ENCODE measurements at regions not wholly inside any gene's neighbourhood (a gene's known extent, or its start where the extent isn't known, plus 50 kb on each side); places are given as distances from the start of the nearest gene placed in this dataset.

DNA sequence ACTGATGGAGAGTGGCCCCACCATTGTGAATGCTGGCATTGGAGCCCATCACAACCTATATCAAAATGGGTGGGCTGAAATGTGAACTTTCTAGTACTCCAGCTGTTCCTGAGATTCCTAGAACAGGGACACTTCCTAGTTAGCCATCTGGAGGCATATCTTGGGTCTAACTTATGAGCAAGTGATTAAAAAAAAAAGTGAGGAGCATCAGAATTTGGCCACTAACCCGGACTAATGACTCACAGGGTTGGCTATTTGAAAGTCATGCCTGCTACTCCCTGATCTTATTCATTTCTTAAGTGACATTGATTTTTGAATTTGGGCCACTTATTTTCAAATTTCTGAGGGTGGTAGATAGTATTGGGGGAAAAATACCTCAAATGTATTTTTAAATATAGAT is 216.6 kb downstream of the HRH4 start:
- no peak for DNase-seq

DNA sequence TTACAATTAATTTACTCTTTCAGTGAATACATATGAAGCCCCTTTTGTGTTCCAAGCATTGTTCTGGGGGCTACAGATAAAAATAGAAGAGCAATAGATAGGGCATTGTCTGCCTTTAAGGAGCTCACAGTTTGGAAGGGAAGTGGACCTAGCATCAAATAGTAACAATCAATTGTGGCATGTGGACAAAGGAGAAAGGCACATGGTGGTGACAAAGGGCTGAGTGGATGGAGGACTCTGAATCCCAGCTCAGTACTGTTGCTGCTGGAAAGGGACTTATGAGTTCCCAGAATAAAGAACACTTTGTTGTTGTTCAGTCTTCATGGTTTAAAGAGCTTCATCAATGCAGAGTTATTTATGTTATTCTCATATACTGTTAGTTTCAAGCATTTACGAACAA is 217.7 kb downstream of the HRH4 start:
- no peak for DNase-seq

DNA sequence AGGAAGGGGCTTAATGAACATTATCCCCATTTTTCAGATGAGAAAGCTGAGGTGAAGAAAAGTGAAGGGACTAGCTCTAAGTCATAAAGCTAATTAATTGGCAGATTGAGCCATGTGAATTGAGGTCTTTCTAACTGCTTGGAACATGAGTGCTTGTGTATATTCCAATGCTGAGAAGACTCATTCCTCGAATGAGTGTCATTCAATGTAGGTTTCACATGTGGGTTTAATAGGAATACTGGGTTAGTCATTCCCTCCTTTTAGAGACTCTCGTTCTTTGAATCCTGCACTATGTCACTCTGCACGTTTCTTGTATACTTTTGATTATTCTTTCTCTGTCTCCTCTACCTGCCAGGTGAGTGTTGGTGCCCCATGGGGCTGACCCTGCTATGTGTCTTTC is 218.2 kb downstream of the HRH4 start:
- no peak for DNase-seq

DNA sequence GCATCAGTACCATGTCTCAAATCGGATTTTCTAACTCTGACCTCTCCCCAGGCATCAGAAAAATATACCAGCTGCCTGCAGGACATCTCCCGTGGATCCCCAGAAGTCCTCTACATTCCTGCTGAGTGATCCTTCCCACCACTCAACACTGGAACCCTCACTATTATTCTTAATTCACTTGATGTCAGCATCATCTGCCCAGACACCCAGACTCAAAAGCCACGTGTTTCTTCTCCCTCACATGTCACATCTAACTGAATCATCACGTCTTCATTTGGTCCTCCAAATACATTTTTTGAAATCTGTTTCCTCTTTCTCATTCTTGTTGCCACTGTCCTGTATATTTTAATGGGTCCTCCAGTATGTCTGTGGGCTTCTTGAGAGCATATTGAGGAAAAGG is 218.6 kb downstream of the HRH4 start:
- DNase-seq, result no peak

DNA sequence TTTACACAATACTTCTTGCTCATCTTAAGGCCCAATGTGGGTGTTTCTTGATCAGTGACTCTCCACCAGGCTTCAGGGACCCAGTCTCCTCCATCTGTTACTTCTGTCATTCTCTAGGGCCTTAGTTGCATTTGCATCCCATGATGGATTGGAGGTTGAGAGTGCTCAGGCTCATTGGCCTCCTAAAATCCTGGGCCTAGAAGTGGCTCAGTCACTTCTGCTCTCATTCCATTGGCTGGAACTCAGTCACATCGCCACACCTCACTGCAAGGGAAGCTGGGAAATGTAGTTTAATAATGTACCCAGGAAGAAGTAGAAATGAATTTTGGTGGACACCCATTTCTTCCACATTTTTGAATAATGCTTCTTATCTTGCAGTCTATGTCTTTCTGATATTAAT is 223.5 kb downstream of the HRH4 start:
- DNase-seq, result no peak

DNA sequence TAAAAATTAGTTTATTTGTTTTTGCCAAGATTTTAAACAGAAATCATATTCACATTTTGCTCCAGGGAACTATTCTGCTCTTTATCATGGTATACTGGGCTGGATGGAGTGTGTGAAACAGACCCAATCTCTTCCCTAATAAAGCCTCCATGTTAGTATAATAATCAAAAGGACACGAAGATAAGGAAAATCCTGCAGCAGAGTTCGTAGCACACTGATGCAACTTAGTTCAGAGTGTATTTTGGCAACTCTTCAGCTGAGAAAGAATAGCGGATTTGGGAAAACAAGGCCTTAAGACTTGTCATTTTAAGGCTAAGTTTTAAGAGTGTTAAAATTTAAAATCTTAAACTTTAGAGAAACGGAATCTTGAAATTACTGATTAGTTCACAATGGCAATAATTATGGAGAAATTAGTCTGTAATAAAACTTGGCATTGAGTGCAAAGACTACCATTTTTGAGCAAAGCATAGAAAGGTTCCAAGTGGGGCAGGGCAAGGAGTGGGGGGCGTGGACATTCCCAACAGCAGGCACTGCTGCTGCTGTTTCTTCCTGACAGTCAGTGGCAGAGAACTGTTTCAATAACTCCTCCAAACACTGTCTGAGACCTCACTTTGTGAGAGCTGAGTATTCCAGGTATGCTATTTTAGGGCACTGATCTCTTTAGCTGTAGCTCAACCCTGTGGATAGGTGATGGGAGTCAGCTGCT is 225.0 kb downstream of the HRH4 start:
- DNase-seq, result no peak

DNA sequence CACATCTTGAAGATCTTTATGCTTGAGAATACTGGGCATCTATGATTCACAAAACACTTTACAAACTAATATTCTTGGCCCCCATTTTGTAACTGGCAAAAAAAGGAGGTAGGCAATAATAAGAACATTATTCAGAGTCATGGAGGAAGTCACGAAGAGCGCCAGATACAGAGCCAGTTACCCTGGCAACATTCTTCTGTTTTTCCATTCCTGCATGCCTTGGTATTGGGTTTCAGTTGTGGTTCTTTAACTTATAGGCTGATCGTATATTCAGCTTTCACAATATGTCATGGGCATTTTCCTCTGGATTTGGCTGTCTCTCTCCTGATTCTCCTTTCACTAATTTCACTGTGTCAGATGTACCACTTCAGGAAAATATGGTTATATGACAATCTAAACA is 234.7 kb downstream of the HRH4 start:
- DNase-seq, result no peak

DNA sequence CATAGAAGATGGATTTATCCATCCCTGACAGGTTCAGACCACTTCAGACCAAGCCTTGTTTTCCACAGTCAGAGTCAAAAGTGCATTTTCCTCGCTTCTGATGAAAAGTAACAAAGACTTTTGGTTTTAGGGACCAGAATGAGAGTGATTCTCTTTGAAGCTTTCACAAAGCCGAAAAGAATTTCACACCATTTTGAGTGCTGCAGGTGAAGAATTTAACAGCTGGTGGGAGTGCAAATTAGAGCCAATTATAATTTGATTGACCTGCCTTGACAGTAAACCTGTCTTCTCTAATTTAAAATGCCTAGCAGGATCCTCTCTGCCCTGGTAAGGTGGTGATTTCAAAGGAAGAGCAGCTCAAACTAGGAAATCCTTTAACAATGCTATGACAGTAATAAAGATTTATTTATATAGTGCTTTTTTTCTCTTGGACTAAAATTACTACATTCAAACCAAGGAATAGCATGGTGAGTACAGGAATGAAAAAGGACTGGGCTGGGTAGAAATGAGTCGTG is 241.6 kb downstream of the HRH4 start:
- DNase-seq, result no peak

DNA sequence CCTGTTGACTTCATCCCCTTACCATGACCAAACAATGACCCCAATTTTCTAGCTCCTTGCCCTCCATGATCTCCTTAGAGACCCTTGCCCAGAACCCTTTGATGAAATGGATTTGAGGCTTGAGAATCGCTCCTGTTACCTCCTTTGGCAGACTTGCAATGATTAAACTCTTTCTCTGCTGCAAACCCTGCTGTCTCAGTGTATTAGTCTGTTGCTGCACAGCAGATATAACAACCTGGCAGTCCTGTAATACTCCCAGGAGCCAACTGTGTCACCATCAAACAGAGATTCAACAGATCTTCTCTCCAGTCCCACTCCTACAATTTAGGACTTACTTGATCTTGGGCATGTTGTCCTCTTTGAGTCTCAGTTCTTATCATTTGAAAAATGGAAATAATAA is 242.9 kb downstream of the HRH4 start:
- no peak for DNase-seq

DNA sequence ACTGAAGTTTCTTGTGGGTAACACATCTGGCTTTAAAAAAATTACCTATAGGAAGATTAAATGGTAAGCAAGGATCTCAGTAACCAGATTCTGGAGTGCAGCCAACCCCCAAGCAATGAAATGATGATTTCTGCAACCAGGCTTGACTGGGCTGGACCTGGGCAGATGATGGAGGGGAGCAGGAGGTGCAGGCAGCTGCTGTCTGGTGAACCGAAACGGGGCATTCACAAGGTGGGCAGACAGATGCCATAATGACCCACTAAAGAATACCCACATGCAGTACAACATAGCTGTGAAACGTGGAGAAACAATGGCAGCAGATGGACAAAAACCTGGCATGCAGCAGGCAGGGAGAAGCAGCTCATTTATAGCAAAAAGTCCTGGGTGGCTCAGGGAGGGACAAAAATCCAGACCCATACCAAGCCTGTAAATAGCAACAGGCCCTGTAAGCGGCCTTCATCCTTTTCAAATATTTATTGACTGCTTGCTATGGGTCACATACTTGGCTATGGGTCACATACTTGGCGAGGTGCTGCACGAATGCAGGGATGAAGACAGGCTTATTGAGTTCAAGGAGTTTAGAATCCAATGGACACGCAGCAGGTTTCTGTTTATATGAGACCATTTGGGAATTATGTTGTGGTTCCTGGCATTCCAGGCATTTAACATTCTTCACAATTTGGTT is 244.7 kb downstream of the HRH4 start:
- no peak for DNase-seq

DNA sequence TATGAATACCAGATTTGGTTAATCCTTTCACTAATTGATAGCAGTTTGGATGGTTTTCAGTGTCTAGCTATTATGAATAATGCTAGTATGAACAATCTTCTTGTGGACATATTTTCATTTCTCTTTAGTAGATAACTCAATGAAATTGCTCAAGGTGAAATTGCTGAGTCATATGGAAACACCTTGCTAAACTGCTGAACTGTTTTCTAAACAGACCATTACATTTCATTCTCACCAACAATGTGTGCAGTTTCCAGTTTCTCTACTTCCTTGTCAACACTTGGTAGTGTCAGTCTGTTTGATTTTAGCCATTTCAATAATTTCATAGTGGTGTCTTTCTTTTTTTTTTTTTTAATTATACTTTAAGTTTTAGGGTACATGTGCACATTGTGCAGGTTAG is 250.0 kb downstream of the HRH4 start:
- no peak for DNase-seq

DNA sequence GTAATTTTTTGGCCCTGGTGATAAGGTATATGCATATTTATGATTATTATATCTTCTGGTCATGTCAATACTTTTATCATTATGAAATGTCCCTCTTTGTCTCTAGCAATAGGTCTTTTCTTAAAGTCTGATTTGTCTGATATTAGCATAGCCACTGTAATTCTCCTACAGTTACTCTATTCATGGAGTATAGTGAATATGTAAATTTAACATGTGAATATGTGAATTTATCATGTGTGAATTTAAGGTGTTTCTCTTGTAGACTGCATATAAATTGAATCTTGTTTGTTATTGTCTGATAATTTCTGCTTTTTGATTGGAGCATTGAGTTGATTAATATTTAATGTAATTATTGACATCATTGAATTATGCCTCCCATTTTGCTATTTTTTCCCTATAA is 259.4 kb downstream of the HRH4 start:
- no peak for DNase-seq

DNA sequence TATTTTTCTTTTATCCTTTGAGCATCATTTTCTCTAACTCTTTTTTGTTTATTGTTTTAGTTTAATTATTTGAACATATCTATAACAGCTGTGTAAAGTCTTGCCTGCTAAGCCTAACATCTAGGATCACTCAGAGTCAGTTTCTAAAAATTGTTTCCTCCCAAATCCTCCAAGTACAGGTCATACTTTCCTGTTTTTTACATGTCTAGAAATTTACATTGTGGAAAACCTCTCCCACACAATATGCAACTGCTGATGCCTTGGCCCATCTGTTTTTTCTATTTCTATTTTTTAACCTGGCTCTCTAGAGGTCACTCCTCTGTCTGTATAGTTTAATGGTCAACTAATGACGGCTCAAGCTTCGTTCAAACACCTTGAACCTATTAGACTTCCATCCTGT is 261.0 kb downstream of the HRH4 start:
- no peak for DNase-seq

DNA sequence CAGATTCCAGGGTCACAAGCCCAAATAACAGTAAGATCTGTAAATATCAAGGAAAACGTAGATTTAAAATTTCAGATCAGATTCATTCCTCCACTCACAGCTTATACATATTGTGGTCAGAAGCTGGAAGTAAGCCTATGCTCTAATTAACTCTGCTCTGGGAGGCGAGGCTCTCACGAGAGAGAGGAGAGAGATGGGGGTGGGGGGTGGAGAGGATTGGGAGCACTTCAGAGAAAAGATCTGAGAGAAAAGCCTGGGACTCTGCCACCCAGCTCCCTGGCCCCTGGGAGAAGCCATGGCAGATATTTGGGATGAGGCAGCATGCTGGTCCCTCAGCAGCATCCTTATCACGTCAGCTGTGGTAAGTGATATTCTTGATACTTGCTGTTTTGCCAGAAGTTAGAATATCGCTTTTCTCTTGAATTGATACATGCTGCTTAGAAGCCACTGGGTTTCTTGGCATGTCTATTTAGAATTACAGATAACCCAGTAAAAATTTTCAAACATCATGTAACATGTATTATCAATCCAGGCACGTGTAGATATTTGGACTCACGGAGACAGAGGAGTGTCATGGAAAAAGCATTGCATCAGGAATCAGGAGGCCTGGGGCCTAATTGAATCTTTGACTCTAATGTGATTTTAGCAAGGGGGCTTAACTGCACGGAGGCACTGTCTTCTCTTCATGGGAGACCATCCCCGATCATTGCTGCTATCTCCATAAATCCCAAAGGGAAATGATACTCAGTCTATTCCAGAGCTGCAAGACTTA is 265.4 kb downstream of the HRH4 start:
- DNase-seq, result no peak

DNA sequence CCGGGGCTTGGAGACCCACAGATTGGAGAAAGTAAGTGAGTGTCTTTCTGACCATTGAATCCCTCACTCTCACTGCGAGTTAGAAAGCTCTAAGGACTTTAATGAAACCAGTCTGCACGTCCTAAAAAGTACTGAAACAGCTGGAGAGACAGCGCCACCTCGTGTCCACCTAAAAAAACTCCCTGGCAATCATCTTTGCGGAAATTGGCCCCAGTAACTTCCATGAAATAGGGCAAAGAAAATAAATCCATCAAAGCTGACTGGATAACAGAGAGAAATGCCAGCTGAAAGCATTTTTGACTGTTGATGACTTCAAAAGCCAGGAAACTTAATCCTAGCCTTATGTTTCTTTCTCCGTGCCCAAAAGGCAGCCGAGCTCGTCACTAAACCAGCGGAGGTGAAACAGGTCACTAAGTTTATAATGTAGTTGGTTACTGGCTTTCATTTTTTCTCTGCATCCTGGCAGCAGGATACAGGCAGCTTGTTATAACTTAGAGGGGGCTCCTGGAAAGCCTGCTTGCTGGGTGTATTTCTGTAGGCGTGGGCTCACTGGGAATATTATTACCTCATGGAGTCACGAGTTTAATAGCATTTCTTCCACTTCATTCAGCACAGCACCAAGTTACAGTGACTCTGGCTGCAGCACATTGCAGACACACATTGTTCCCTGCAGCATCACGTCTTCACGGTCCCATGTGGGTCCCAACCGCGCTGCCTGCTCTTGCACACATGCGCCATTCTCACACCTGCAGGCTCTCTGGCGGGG is 266.5 kb downstream of the HRH4 start:
- DNase-seq, result peak; percentile 52

DNA sequence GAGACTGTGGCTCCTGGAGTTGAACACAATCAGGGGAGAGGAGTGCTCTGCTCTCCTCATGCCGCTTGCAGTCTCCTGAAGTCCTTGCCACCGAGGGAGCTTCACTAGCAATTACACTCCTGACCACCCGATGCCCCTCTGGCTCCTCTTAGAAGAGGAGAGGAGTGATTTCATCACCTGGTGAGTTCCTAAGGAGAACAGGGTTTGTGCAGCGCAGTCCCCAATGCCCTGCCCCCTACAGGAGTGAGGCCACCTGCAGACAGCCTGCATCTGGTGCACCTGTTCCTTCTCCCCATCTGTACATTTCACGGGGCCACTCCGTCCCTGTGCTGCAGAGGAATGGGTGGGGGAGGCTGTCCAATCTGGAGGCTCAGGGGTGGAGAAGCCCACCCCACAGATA is 267.2 kb downstream of the HRH4 start:
- DNase-seq, result no peak

DNA sequence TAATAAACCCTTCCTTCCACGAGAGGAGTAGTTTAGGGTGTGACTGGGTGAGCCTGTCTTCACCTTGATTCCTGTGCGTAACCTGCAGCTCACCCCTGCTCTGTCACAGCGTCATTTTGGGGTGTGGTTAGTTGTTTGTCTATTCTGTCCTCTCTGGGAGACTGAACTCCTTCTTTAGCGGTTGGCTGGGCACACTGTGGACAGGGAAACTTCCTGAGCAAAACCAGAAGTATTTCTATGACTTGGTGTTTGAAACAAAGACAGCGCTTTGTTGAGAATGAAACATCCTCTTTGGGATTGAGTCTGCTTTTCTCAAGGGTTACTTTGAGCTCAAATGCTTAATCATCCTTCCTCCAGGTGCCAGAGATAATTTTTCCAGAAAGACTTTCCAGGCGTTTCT is 270.7 kb downstream of the HRH4 start:
- DNase-seq, result no peak

DNA sequence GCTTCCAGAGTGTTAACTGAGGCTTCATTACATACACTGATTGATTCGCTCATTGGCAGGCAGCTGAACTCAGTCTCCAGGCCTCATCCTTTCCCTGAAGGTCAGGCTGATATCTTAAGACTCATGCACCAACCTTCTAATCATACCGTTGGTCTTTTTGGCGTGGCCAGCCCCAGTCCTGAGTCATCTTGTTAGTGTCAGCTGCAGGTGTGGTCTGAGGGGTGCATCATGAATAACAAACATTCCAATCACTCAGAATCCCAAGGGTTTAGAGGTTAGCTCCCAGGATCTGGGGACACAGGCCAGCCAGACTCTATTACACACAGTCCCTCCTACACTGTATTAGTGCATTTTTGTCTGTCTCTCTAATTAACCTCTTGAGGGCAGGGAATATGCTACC is 271.5 kb downstream of the HRH4 start:
- no peak for DNase-seq

DNA sequence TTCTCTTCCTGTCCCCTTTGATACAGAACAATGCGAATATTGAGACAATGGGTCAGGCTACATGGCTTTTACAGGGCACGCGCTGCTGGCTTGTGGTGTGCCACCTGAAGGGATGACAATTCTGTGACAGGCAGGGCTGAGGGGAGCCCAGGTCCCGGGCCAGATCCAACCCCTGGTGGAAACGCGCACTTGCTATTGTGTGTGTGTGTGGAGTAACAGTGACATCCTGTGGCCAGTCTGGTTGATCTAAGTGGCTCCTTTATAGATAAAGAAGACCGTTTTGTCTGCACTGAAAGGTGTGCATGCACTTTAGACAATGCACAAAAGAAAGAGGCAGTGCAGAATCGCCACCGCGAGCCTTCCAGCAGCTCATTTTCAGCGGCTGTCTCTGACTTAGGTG is 273.6 kb downstream of the HRH4 start:
- DNase-seq, result no peak

DNA sequence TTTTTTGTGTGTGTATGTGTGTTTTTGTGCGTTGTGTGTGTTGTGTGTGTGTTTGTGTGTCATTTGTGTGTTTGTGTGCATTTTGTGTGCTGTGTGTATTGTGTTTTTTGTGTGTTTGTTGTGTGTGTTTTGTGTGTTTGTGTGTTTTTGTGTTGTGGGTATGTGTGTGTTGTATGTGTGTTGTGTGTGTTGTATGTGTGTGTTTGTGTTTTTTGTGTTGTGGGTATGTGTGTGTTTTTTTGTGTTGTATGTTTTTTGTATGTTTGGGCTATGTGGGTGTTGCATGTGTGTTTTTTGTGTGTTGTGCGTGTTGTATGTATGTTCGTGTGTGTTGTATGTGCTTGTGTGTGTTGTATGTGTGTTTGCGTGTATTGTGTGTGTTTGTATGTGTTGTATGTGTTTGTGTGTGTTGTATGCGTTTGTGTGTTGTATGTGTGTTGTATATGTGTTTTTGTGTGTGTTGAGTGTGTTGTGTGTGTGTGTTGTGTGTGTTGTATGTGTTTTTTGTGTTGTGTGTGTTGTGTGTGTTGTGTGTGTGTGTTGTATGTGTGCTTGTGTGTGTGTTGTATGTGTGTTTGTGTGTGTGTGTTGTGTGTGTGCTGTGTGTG is 275.3 kb downstream of the HRH4 start:
- DNase-seq, result no peak

DNA sequence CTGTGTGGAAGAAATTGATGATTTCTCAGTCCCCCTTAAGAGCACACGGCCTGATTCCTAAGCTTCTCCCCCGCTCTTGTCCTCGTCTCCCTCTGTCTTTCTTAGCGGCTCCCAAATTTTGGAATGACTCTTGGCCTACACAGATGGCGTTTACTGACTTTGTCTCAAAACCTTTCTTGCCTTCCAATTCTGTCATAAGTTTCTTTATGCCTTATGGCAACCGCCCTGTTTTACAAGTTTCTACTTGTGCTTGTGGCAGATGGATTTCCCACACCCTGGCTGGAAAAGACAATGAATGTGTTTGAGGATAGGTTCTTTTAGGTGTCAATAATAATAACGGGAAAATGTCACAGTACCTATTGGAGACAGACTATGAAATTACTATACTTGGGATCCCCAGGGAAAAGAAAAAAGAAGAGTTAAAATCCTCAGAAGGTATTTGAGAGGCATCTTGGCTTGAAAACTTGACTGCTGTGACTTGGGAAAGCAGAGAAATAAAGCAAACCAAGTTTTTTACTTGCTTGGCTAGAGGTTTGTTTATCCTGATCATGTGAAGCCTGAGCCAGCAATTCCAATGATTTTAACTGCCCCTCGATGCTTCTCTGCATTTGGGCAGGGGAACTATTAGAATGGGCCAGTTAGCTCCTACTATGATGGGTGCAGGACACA is 276.4 kb downstream of the HRH4 start:
- no peak for DNase-seq

DNA sequence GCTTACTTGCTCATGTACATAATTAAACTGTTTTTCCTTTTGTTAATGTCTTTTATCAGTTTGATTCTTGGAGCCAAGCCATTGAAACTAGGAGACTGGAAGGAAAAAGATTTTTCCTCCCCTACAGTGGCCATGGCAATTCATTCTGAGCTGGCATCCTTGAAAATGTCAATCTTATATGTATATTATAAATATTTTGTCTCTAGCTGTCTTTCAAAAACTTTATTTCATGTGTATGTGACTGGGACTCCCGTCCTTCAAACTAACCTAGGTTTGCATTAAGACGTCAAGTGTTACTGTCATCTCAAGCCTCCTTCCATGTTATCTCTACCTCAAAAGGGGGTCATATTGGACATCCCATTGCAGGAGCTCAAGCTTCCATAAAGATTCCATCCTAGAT is 280.4 kb downstream of the HRH4 start:
- DNase-seq, result no peak
